AG09319 (cell line): ENCODE measurements at regions not wholly inside any gene's neighbourhood (a gene's known extent, or its start where the extent isn't known, plus 50 kb on each side); places are given as distances from the start of the nearest gene placed in this dataset.

Source experiments
- DNase-seq: peaks from one replicate; pipeline ENCODE4 v3.0.0-alpha.2; 2010; ENCODE audit warnings: low read depth; ENCODE audit errors: extremely low read depth
- CTCF ChIP-seq: IDR thresholded peaks from 2 replicates; pipeline ENCODE4 v1.5.1; 2011; ENCODE audit warnings: low read depth, mild to moderate bottlenecking, inconsistent platforms, low read length, moderate library complexity

GRCh38 chr13:107289540-107289939 lies 721.6 kb upstream of the ARGLU1 start:
- no peak for DNase-seq
- no peak for TF ChIP-seq CTCF

DNA sequence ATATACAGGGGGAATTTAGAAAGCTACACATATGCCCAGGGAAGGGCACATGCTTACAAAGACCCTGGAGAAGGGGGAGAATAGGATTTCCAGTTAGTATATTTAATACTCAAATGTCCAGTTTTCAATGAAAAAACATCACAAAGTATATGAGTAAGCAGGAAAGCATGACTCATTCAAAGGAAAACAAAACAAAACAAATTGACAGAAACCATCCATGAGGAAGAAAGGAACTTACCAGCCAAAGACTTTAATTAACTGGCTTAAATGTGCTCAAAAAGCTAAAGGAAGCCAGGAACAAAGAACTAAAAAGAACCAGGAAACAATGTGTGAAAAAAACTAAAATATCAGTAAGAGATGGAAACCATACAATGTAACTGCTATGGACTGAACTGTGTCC lies 716.2 kb upstream of the ARGLU1 start:
- TF ChIP-seq CTCF, result no peak
- no peak for DNase-seq

DNA sequence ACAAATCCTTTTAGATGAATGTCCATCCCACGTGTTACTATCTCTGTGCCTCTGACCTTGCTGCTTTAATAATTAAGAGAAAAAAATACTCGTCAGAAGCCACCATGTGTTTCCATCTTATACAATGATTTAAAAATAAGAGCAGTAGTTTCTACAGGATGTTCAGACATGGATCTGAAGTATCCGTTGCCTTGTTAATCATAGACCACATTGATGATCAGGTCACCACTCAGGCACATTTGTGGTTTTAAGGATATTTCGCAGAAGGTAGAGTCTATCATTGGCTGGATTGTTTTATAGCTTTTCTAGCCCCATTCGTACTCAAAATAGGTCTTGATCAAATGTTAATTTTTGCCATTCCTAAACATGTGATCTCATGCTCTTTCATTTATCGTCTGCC lies 710.0 kb upstream of the ARGLU1 start:
- no peak for DNase-seq
- no peak for TF ChIP-seq CTCF

DNA sequence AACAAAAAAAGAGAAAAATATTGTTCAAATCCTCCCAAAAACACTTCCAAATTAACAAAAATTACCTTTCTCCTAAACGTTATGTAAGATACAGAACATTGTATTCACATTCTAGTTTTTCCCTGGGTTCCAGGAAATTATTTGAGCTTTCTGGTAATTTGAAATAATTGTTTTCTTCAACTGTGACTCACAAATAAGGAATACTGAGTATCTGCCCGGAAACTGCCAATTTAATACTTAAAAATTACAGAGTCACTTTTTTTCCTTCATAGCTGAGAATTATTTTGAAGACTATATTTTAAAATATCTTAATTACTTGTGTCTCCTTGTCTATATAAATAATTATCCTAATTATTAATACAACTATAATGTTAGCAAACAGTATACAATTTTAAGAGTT lies 709.0 kb upstream of the ARGLU1 start:
- TF ChIP-seq CTCF, result no peak
- no peak for DNase-seq

DNA sequence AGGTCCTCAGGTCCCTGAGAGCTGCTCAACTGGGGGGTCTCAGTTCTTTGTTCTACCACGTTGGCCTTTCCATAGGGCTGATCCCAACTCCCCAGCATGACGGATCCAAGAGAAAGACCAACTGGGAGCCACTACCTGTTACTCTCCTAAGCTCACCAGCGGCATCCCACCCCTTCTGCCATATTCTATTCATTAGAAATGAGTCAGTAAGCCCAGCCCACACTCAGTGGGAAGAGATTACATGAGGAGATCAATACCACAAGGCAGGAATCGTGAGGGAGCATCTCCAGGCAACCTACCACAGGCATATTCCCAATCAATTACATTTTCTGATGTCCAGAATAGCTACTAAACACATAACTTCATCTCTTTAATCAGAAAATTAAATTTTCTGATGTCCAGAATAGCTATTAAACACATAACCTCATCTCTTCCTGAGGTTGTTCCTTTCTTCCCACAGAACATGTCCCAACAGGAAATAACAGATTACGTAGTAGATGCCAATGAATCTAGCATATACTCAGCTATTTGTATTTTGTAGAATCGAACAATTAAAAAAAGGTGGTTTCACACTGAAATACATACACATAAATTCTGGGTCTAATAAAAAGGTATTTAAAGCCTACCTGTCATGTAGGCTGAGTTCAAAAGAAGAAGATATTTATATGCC lies 708.1 kb upstream of the ARGLU1 start:
- no peak for TF ChIP-seq CTCF
- no peak for DNase-seq

DNA sequence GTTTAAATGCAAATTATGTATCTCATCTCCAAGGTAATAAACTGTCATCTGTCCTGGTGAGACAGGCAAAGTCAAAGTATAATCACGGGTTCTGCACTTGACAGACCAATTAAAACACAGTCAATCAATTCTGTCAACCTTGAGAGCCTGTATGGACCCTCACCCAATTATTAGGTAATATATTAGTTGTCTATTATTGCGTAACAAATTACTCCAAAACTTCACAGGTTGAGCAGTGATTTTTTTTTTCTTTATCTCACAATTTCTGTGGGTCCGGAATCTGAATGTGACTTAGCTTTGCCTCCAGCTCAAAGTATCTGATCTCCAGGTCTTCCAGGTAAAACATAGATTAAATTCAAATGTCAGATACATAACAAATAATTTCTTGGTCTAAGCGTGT lies 707.4 kb upstream of the ARGLU1 start:
- no peak for DNase-seq
- no peak for TF ChIP-seq CTCF

DNA sequence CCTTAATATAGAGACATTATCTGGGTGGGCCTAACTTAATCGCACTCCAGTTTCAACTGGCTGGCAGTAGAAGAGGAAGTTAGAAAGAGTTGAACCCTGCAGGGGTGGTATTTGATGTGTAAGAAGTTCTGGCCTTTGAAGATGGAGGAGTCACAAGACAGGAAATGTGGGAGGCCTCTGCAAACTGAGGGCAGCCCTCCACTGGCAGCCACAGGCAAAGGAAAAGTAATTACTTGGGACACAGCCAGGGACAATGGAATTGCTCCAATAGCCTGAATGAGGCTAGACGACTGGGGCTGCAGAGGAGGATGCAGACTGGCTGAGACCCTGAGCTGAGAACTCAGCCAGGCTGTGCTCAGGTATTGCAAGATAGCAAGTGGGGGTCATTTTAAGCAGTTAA lies 703.3 kb upstream of the ARGLU1 start:
- DNase-seq, result no peak
- TF ChIP-seq CTCF, result no peak
